ENCODE measurements at regions not wholly inside any gene's neighbourhood (a gene's known extent, or its start where the extent isn't known, plus 50 kb on each side); places are given as distances from the start of the nearest gene placed in this dataset.

DNA sequence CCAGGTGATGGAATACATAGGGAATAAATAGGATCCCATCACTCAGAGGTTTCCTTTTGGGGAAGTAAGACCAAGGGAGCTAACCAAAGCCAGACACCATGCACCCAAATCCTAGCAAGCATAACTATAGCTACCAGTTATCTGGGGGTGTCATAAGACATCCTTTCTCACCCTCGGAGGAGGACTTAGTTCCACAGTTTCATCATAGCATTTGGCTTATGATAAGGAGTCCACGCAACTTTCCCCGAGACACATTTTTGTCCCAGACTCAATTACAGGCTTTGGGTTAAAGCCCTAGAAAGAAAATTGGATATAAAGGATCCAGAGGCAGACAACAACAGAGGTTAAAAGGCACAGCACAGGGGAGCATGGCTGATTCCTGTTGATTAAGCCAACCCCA lies 442.9 kb downstream of the HTR7 start:
- DNase-seq (ENCODE audit: low spot score): no peak

GRCh38 chr10:90417029-90417428 lies 440.8 kb downstream of the HTR7 start:
- DNase-seq (ENCODE audit: low spot score): no peak

DNA sequence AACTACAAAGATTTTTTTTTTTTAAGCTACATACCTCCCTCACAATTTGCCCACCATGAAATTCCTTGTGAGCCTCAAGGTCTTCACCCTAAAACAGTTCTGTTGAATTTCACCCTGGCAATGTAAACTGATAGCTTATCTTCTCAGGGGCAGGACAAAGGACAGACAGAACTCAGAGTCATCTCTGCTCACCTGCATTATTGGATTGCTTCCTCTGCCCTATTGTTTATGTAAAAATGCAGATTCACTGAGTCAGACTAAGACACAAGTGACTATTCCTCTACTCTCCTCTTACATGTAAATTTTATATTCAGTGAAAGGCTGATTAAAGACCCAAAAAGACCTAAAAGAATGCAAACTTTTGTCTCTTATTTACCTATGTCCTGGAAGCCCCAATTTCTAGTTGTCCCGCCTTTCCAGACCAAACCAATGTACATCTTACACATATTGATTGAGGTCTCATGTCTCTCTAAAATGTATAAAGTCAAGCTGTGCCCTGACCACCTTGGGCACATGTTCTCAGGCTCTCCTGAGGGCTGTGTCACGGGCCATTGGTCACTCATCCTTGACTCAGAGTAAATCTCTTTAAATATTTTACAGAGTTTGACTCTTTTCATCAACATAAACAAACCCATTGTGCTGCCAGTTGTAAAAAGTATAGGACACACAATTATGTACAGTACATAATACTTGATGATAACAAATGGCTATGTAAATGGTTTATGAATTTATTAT lies 440.2 kb downstream of the HTR7 start:
- no peak for DNase-seq (ENCODE audit: low spot score)

GRCh38 chr10:90418869-90419652 lies 438.8 kb downstream of the HTR7 start:
- DNase-seq (ENCODE audit: low spot score): no peak

DNA sequence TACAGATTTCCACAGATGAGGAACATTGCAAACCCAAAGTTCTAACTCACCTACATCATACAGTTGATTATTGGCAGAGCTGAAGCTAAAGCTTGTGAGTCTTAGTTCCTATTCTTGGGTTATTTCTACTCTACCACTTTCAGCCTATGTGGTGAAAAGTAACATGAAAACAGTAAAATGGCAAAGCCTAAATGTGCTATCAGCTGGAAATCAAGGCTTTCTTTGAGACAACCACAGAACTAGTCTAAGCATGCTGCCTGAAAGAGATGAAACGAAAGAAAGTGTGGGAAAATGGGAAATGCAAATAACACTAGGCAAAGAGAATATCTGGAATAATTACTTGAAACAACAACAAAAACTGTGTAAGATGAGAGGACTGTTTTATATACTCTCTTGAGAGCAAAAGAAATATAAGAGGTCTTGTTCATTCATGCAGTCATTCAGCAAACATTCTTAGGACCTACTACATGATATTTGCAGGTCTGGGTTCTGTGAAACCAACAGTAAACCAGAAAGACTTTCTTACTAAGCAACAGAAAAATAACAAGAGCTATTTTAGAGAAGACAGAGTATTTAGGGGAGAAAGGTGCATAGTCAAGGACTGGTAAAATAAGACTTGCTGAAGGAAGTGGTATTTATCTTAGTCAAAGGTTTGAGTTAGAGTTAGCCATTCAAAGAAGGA lies 437.1 kb downstream of the HTR7 start:
- DNase-seq (ENCODE audit: low spot score): no peak

DNA sequence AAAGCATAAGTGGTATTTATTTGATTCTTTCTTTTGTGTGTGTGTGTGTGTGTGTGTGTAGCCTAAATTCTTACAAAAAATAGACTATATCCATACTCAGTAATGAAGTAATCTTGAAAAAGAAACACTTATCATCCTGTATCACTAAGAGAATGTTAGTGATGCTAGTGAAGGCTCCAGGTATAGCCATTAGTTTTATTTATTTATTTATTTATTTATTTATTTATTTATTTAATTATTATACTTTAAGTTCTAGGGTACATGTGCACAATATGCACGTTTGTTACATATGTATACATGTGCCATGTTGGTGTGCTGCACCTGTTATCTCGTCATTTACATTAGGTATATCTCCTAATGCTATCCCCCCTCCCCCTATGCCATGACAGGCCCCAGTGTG lies 436.0 kb downstream of the HTR7 start:
- DNase-seq (ENCODE audit: low spot score): no peak

GRCh38 chr10:90424730-90425129 lies 433.1 kb downstream of the HTR7 start:
- DNase-seq (ENCODE audit: low spot score): no peak

DNA sequence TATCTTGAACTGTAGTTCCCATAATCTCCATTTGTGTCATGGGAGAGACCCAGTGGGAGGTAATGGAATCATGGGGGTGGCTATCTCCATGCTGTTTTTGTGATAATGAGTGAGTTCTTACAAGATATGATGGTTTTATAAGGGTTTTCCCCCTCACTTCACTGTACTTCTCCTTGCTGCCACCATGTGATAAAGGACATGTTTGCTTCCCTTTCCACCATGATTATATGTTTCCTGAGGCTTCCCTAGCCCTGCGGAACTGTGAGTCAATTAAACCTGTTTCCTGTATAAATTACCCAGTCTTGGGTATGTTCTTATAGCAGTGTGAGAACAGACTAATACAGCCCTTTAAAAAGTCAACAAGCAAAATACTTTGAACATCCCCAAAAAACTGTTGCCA lies 427.7 kb downstream of the HTR7 start:
- DNase-seq (ENCODE audit: low spot score): no peak

DNA sequence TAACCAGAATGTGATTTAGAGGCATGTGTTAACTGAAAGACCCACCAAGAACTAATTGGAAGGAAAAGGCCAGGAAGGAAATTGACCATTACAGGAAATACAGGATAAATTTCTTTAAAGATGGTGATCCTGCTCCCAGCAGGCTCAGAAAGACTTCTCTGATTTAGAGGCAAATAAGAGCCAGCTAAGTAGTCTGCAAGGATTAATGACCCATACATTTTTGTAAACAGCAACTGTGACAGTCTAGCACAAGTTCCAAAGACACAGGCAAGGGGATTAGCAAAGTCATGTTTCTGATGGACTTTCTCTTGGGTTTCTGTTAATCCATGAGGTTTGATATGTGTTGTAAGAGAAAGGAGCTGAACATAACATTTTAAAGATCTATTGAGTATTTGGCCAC lies 425.0 kb downstream of the HTR7 start:
- no peak for DNase-seq (ENCODE audit: low spot score)

DNA sequence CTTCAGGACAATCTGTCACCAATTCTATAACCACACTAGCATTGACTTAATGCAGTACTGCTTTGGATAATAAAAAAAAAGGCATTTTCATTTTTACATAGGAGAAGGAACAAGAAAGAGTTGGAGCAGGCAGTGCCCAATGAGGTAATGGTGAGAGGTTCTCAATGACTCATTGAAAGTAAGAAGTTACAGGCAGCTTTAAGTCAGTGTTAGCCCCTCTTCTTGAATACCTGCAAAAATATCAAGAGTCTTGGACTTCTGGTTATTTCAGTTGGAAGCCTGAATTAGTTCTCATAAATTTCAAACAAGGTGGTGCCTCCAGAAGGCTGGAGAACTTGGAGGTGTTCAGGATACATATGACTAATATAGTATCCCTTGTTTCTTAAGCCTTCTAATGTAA lies 422.5 kb downstream of the HTR7 start:
- no peak for DNase-seq (ENCODE audit: low spot score)

DNA sequence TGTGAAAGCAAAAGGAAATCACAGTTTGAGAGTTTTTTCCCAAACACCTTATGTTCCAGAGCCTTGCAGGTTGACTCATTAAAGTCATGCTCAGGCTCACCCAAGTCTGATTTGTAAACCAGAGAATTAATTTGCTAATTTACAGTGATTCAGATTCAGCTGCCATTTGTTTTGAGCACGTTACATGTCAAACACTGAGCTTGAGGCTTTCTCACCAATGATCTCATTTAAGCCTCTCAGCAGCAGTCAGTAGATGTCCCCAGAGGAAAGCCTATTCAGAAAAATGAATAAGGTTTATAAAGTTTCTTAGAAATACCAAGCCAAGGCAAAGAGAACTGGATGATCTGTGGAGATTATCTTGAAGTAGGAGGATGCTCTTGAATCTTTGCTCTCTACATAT lies 420.4 kb downstream of the HTR7 start:
- no peak for DNase-seq (ENCODE audit: low spot score)

- DNase-seq (ENCODE audit: low spot score): no peak
These were observed 417.0 kb downstream of the HTR7 start for GRCh38 chr10:90440870-90441269.

DNA sequence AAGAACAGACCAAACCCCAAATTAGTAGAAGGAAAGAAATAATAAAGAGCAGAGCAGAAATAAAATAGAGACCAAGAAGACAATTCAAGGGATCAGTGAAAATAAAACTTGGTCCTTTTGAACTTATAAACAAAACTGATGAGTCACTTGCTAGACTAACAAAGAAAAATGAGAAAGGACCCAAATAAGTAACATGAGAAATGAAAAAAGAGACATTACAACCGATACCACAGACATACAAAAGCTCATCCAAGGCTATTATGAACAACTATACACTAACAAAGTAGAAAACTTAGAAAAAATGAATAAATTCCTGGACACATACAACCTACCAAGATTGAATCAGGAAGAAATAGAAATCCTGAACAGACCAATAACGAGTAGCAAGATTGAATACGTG lies 414.5 kb downstream of the HTR7 start:
- no peak for DNase-seq (ENCODE audit: low spot score)

GRCh38 chr10:90447831-90448230 lies 410.0 kb downstream of the HTR7 start:
- no peak for DNase-seq (ENCODE audit: low spot score)

DNA sequence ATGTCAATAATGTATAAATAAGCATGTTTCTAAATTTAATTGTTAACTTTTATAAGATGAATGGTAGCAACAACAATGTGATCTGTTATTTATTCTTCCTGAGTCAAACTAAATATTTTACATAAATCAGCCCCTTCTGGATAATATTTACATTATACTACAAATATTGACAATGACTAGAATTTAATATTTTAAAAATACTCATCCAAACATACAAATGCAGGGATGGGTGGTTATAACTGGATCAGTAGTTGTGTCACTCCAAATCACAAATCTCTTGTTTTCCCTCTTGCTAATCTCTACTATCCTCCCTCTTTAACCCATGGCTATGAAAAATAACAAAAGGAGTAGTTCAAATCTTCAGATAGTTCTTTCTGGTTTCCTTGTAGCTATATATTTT lies 407.0 kb downstream of the HTR7 start:
- DNase-seq (ENCODE audit: low spot score): no peak

GRCh38 chr10:90451283-90451682 lies 406.6 kb downstream of the HTR7 start:
- no peak for DNase-seq (ENCODE audit: low spot score)

DNA sequence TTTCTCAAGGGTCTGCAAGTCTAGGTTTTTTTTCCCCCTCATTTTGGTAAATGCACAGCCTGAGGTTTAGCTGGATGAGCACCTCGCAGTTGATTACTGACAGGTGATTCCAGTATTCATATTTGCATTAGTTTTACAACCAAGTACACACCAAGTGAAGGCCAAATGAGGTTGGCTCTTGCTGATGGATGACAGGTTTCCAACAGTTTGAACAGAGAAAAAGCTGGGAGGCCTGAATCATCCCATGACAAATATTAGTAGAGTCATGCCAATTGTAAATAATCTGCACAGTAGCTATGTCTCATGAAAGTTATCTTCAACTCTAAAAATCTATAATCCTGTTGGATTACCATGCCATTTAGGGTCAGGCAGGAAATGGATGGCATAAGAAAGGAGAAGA lies 399.8 kb downstream of the HTR7 start:
- DNase-seq (ENCODE audit: low spot score): no peak

DNA sequence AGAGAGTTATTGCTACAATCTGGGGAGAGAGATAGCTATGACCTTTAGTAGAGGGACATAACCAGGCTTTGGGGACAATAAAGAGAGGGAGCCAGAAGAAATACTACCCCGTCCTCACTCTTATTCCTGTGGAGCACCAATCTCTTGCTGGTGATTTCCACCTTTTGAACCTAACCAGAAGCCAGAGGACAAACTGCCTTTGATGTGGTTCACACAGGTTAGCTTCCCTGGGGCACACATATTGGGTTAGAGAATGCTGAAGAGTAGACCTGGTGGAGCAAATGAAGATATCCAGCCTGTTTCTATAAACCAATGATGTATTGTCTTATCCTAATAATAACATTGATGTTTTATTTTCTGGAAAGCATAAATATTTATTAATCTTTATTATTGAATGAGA lies 399.3 kb downstream of the HTR7 start:
- DNase-seq (ENCODE audit: low spot score): no peak

- DNase-seq (ENCODE audit: low spot score): no peak
These were observed 396.2 kb downstream of the HTR7 start for GRCh38 chr10:90461437-90462155.

DNA sequence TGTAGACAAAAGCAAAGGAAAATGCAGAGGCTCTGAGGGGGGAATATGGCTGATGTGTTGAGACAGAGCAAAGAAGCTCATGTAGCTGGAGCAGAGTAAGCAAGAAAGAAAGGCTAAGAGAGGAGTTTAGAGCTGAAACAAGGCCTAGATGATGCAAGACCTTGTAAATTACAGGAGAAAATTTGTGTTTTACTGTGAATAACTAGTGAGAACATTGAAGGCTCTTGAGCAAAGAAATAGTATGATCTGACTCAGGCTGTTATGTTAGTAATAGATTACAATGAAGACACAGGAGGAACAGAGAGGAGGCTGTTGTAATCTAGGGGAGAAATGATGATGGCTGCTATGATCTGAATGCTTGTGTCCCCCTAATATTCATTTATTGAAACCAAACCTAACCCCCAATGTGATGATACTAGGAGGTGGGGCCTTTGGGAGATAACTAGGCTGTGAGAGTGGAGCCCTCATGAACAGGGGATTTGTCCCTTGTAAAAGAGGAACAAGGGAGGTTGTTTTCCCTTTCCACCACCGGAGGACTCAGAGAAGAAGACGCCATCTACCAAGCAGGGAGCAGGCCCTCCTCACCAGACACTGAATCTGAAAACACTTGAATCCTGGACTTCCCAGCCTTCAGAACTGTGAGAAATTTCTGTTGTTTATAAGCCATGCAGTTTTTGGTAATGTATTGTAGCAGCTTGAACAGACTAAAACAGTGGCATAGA lies 394.9 kb downstream of the HTR7 start:
- DNase-seq (ENCODE audit: low spot score): no peak

GRCh38 chr10:90464329-90464728 lies 393.5 kb downstream of the HTR7 start:
- DNase-seq (ENCODE audit: low spot score): no peak

GRCh38 chr10:90470966-90471365 lies 386.9 kb downstream of the HTR7 start:
- DNase-seq (ENCODE audit: low spot score): no peak

Measured in GM03348 (cell line).